Keratinocyte (primary cell): ENCODE measurements at regions not wholly inside any gene's neighbourhood (a gene's known extent, or its start where the extent isn't known, plus 50 kb on each side); places are given as distances from the start of the nearest gene placed in this dataset.

Experiments
- DNase-seq: peaks from one replicate; pipeline ENCODE4 v3.0.0-alpha.2; 2011; ENCODE audit warnings: low read depth, missing footprints, low spot score
- FAIRE-seq: peaks from 2 replicates; lab custom pipeline; 2011; peaks lifted over from hg19 to GRCh38; lab: Jason Lieb, UNC
- H2AFZ ChIP-seq: 2 replicates; pipeline ENCODE4 v1.6.0; 2012; ENCODE audit warnings: low read length, control low read depth, inconsistent platforms; ENCODE audit not compliant: control insufficient read depth
- H3K27ac ChIP-seq: 2 replicates; pipeline ENCODE4 v1.5.1; 2011; ENCODE audit warnings: low read length; ENCODE audit not compliant: control insufficient read depth, insufficient read depth
- H3K27me3 ChIP-seq: 3 replicates; pipeline ENCODE4 v1.6.0; 2011; ENCODE audit warnings: low read length; ENCODE audit not compliant: control insufficient read depth, insufficient read depth; ENCODE audit errors: extremely low read depth
- H3K36me3 ChIP-seq, 2 experiments: 2 replicates in 1 of 2; 3 replicates in 1 of 2; pipeline ENCODE4 v1.5.1; 2011; ENCODE audit warnings: low read length in 2 of 2, mild to moderate bottlenecking in 1 of 2; ENCODE audit not compliant: control insufficient read depth in 2 of 2, insufficient read depth in 2 of 2; ENCODE audit errors: extremely low read depth in 1 of 2
- H3K4me1 ChIP-seq: 3 replicates; pipeline ENCODE4 v1.5.1; 2011; ENCODE audit warnings: low read length; ENCODE audit not compliant: control insufficient read depth, insufficient read depth; ENCODE audit errors: extremely low read depth
- H3K4me2 ChIP-seq: 3 replicates; pipeline ENCODE4 v1.6.0; 2011; ENCODE audit warnings: low read depth, low read length; ENCODE audit not compliant: control insufficient read depth, insufficient read depth; ENCODE audit errors: extremely low read depth
- H3K4me3 ChIP-seq, 3 experiments: fragments of 200-600 bp in 1 of 3; sonication (generic) in 1 of 3; 2 replicates in 2 of 3; 3 replicates in 1 of 3; pipeline ENCODE4 v1.5.1; 2011 to 2016; ENCODE audit warnings: low read length in 3 of 3, mild to moderate bottlenecking in 3 of 3, control low read depth in 2 of 3, inconsistent platforms in 1 of 3, low read depth in 1 of 3, mixed read lengths in 1 of 3, mixed run types in 1 of 3, moderate library complexity in 1 of 3; ENCODE audit not compliant: control insufficient read depth in 2 of 3, insufficient read depth in 2 of 3; ENCODE audit errors: extremely low read depth in 1 of 3
- H3K79me2 ChIP-seq: 2 replicates; pipeline ENCODE4 v1.6.0; 2012; ENCODE audit warnings: low read length; ENCODE audit not compliant: control insufficient read depth, insufficient read depth
- H3K9ac ChIP-seq: 3 replicates; pipeline ENCODE4 v1.6.0; 2011; ENCODE audit warnings: low read length; ENCODE audit not compliant: control insufficient read depth, insufficient read depth; ENCODE audit errors: extremely low read depth
- H3K9me1 ChIP-seq: 3 replicates; pipeline ENCODE4 v1.6.0; 2011; ENCODE audit warnings: low read length; ENCODE audit not compliant: control insufficient read depth, insufficient read depth; ENCODE audit errors: extremely low read depth
- H3K9me3 ChIP-seq: 2 replicates; pipeline ENCODE4 v1.5.1; 2012; ENCODE audit warnings: low read depth, low read length; ENCODE audit not compliant: control insufficient read depth
- H4K20me1 ChIP-seq: 3 replicates; pipeline ENCODE4 v1.6.0; 2011; ENCODE audit warnings: low read length; ENCODE audit not compliant: control insufficient read depth, insufficient read depth; ENCODE audit errors: extremely low read depth
- EZH2 ChIP-seq: IDR thresholded peaks from one replicate; pipeline ENCODE4 v1.6.1; 2012; ENCODE audit warnings: inconsistent platforms, mild to moderate bottlenecking, low read length, moderate library complexity
- dilution Hi-C: fragments of 300-500 bp; cut with MboI; formaldehyde crosslinking; loops from one replicate; pipeline ENCODE4 v1.7.0; 2020; ENCODE audit warnings: low sequenced_read_pairs; ENCODE audit not compliant: extremely low pct_ligation_motif_present
- TF ChIP-seq, protein P1 (sequence below), 3 experiments: IDR thresholded peaks in 1 of 3; conservative IDR thresholded peaks in 1 of 3; optimal IDR thresholded peaks in 1 of 3; 2 replicates in 2 of 3; 3 replicates in 1 of 3; pipeline versions ENCODE3 to v1.5.1; 2011; ENCODE audit warnings: low read length in 3 of 3, mild to moderate bottlenecking in 3 of 3, moderate library complexity in 2 of 3, control low read depth in 1 of 3, inconsistent platforms in 1 of 3; ENCODE audit not compliant: insufficient read depth in 2 of 3; ENCODE audit errors: extremely low read depth in 1 of 3

- H3K27ac ChIP-seq: no peak overlapping the region
- no peaks in the 10 kb centered on the region for H3K27me3 ChIP-seq
- no peaks in the 10 kb centered on the region for H3K79me2 ChIP-seq
- no peak overlapping the region for H3K4me3 ChIP-seq
- H3K9me3 ChIP-seq: peaks cover 3% of the 10 kb centered on the region
- no peak overlapping the region for H3K4me2 ChIP-seq
- H2AFZ ChIP-seq: no peak overlapping the region
- no peak for FAIRE-seq
- no peaks in the 10 kb centered on the region for H4K20me1 ChIP-seq
- DNase-seq: no peak
- dilution Hi-C loops: no loop called here
- TF ChIP-seq EZH2: no peak
- TF ChIP-seq, protein P1, sequence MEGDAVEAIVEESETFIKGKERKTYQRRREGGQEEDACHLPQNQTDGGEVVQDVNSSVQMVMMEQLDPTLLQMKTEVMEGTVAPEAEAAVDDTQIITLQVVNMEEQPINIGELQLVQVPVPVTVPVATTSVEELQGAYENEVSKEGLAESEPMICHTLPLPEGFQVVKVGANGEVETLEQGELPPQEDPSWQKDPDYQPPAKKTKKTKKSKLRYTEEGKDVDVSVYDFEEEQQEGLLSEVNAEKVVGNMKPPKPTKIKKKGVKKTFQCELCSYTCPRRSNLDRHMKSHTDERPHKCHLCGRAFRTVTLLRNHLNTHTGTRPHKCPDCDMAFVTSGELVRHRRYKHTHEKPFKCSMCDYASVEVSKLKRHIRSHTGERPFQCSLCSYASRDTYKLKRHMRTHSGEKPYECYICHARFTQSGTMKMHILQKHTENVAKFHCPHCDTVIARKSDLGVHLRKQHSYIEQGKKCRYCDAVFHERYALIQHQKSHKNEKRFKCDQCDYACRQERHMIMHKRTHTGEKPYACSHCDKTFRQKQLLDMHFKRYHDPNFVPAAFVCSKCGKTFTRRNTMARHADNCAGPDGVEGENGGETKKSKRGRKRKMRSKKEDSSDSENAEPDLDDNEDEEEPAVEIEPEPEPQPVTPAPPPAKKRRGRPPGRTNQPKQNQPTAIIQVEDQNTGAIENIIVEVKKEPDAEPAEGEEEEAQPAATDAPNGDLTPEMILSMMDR (optimal IDR thresholded peaks at IDR 0.05 in 1 of 3, IDR thresholded peaks at IDR 0.05 in 1 of 3, conservative IDR thresholded peaks at IDR 0.05 in 1 of 3; ENCODE audit: extremely low read depth in 1 of 3, insufficient read depth in 2 of 3, low read length in 3 of 3): no peak
- H3K36me3 ChIP-seq: no peaks in the 10 kb centered on the region
- no peak overlapping the region for H3K9ac ChIP-seq
- no peaks in the 10 kb centered on the region for H3K4me1 ChIP-seq
- no peaks in the 10 kb centered on the region for H3K9me1 ChIP-seq
Measured at GRCh38 chr10:44587488-44588318, 202.8 kb upstream of the CXCL12 start.

DNA sequence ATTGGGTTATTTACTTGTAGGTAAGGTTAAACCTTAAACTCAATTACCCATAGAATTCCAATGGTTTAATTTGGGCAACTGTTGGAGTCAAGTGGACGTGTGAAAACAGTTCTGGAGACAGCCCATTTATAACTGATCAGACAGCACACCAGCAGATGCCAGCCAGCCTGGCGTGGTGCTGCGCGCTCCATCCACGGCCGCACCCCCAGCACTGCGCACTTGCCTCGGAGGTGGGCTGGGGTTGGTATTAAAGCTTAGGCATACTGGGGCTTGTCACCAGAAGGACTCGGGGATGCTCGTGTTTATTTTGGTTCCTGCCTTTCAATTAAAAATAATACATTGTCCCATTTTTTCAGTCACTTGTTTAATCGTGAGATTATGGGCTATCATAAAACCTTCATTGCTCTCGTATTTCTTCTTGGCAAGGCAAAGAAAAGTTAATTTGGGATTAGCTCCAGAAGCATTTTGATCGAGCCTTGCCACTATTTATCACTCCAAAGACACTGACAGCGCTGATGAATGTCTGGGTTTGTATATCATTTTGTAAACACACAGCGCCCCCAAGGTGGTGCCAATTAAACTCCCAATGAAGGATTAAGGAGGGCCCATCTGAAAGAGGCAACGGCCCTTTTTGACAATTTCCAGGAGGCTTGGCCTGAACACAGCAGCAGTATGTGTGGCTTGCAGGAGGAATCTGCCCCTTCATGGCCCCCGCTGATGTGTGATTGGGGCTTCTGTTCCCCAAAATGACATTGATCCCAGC is 204.5 kb upstream of the CXCL12 start:
- Histone ChIP-seq H3K4me3 (no peak overlapping the region), H2AFZ (no peak overlapping the region), H3K36me3 (no peaks in the 10 kb centered on the region), H4K20me1 (no peaks in the 10 kb centered on the region), H3K79me2 (no peaks in the 10 kb centered on the region), H3K9me1 (no peaks in the 10 kb centered on the region), H3K27me3 (no peaks in the 10 kb centered on the region), H3K4me1 (no peaks in the 10 kb centered on the region), H3K4me2 (no peak overlapping the region), H3K9ac (no peak overlapping the region), H3K9me3 (peaks cover 5% of the 10 kb centered on the region), H3K27ac (no peak overlapping the region)
- no peak for TF ChIP-seq EZH2
- TF ChIP-seq, protein P1 (optimal IDR thresholded peaks at IDR 0.05 in 1 of 3, IDR thresholded peaks at IDR 0.05 in 1 of 3, conservative IDR thresholded peaks at IDR 0.05 in 1 of 3; ENCODE audit: extremely low read depth in 1 of 3, insufficient read depth in 2 of 3, low read length in 3 of 3): no peak
- dilution Hi-C loops: no loop called here
- DNase-seq (no peak), FAIRE-seq (no peak)
